ENCODE measurements at regions not wholly inside any gene's neighbourhood (a gene's known extent, or its start where the extent isn't known, plus 50 kb on each side); places are given as distances from the start of the nearest gene placed in this dataset.

GRCh38 chr2:21819454-21819853, 695.7 kb downstream of the TDRD15 start:
- TF ChIP-seq POLR2AphosphoS5 (IDR thresholded peaks at IDR 0.05; ENCODE audit: low read depth, low read length) (no peak), ELF1 (IDR thresholded peaks at IDR 0.05; ENCODE audit: borderline replicate concordance, low read depth) (no peak), ZFX (IDR thresholded peaks at IDR 0.05) (no peak), POLR2A (IDR thresholded peaks at IDR 0.05; ENCODE audit: borderline replicate concordance, extremely low read depth, insufficient read depth, insufficient read length) (no peak), EZH2 (IDR thresholded peaks at IDR 0.05) (no peak), RAD21 (IDR thresholded peaks at IDR 0.05; ENCODE audit: low read depth) (no peak), SP1 (IDR thresholded peaks at IDR 0.05; ENCODE audit: low read depth) (no peak), CEBPB (IDR thresholded peaks at IDR 0.05; ENCODE audit: low read depth) (no peak), YY1 (IDR thresholded peaks at IDR 0.05; ENCODE audit: extremely low read depth, insufficient replicate concordance, low read depth, low read length) (no peak)
- TF ChIP-seq, protein P1, sequence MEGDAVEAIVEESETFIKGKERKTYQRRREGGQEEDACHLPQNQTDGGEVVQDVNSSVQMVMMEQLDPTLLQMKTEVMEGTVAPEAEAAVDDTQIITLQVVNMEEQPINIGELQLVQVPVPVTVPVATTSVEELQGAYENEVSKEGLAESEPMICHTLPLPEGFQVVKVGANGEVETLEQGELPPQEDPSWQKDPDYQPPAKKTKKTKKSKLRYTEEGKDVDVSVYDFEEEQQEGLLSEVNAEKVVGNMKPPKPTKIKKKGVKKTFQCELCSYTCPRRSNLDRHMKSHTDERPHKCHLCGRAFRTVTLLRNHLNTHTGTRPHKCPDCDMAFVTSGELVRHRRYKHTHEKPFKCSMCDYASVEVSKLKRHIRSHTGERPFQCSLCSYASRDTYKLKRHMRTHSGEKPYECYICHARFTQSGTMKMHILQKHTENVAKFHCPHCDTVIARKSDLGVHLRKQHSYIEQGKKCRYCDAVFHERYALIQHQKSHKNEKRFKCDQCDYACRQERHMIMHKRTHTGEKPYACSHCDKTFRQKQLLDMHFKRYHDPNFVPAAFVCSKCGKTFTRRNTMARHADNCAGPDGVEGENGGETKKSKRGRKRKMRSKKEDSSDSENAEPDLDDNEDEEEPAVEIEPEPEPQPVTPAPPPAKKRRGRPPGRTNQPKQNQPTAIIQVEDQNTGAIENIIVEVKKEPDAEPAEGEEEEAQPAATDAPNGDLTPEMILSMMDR (IDR thresholded peaks at IDR 0.05 in 2 of 3, conservative IDR thresholded peaks at IDR 0.05 in 1 of 3; ENCODE audit: borderline replicate concordance in 1 of 3, insufficient read depth in 1 of 3, low read depth in 2 of 3, low read length in 2 of 3), result no peak
- TF ChIP-seq, protein P2, sequence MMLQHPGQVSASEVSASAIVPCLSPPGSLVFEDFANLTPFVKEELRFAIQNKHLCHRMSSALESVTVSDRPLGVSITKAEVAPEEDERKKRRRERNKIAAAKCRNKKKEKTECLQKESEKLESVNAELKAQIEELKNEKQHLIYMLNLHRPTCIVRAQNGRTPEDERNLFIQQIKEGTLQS (IDR thresholded peaks at IDR 0.05), result no peak
- TF ChIP-seq, protein P3, sequence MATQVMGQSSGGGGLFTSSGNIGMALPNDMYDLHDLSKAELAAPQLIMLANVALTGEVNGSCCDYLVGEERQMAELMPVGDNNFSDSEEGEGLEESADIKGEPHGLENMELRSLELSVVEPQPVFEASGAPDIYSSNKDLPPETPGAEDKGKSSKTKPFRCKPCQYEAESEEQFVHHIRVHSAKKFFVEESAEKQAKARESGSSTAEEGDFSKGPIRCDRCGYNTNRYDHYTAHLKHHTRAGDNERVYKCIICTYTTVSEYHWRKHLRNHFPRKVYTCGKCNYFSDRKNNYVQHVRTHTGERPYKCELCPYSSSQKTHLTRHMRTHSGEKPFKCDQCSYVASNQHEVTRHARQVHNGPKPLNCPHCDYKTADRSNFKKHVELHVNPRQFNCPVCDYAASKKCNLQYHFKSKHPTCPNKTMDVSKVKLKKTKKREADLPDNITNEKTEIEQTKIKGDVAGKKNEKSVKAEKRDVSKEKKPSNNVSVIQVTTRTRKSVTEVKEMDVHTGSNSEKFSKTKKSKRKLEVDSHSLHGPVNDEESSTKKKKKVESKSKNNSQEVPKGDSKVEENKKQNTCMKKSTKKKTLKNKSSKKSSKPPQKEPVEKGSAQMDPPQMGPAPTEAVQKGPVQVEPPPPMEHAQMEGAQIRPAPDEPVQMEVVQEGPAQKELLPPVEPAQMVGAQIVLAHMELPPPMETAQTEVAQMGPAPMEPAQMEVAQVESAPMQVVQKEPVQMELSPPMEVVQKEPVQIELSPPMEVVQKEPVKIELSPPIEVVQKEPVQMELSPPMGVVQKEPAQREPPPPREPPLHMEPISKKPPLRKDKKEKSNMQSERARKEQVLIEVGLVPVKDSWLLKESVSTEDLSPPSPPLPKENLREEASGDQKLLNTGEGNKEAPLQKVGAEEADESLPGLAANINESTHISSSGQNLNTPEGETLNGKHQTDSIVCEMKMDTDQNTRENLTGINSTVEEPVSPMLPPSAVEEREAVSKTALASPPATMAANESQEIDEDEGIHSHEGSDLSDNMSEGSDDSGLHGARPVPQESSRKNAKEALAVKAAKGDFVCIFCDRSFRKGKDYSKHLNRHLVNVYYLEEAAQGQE (IDR thresholded peaks at IDR 0.05; ENCODE audit: low read depth), result no peak
- TF ChIP-seq, protein P4, sequence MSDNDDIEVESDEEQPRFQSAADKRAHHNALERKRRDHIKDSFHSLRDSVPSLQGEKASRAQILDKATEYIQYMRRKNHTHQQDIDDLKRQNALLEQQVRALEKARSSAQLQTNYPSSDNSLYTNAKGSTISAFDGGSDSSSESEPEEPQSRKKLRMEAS (IDR thresholded peaks at IDR 0.05), result no peak
